SU-DHL-6 (cell line): ENCODE measurements at regions not wholly inside any gene's neighbourhood (a gene's known extent, or its start where the extent isn't known, plus 50 kb on each side); places are given as distances from the start of the nearest gene placed in this dataset.

Source experiments
- H2AFZ ChIP-seq: fragments of 200-600 bp; sonication (generic); 2 replicates; pipeline ENCODE4 v1.6.1; 2014; ENCODE audit warnings: low read depth, mild to moderate bottlenecking, moderate library complexity, mixed read lengths, antibody characterized with exemption, low read length; ENCODE audit not compliant: severe bottlenecking
- H3F3A ChIP-seq: fragments of 200-600 bp; shearing (Covaris generic); 2 replicates; pipeline ENCODE4 v1.6.0; 2016; ENCODE audit warnings: antibody characterized with exemption, mild to moderate bottlenecking; ENCODE audit not compliant: insufficient read depth
- H3K27ac ChIP-seq: fragments of 200-600 bp; sonication (generic); 2 replicates; pipeline ENCODE4 v1.5.1; 2016; ENCODE audit warnings: low read depth, mild to moderate bottlenecking, low read length, moderate library complexity, mixed read lengths
- H3K27me3 ChIP-seq: fragments of 200-600 bp; sonication (generic), shearing (Covaris generic); 2 replicates; pipeline ENCODE4 v1.6.0; 2014; ENCODE audit warnings: mild to moderate bottlenecking, low read length
- H3K36me3 ChIP-seq: fragments of 200-600 bp; sonication (generic); 2 replicates; pipeline ENCODE4 v1.6.1; 2014; ENCODE audit warnings: mild to moderate bottlenecking, low read length, mixed read lengths
- H3K4me2 ChIP-seq: fragments of 300-600, 200-600 bp; shearing (Covaris generic), sonication (generic); 2 replicates; pipeline ENCODE4 v1.6.0; 2014; ENCODE audit warnings: low read length, low read depth, mild to moderate bottlenecking; ENCODE audit not compliant: poor library complexity, severe bottlenecking
- H3K4me3 ChIP-seq: fragments of 200-600 bp; sonication (generic); 2 replicates; pipeline ENCODE4 v1.5.1; 2014; ENCODE audit warnings: antibody characterized with exemption, low read length, mild to moderate bottlenecking, mixed read lengths; ENCODE audit not compliant: insufficient read depth, poor library complexity, severe bottlenecking
- H3K79me2 ChIP-seq: fragments of 200-600 bp; sonication (generic); 2 replicates; pipeline ENCODE4 v1.6.1; 2014; ENCODE audit warnings: mild to moderate bottlenecking, low read length, moderate library complexity; ENCODE audit not compliant: insufficient read depth
- H3K9ac ChIP-seq: fragments of 200-600 bp; sonication (generic); 2 replicates; pipeline ENCODE4 v1.7.0; 2014; ENCODE audit warnings: mild to moderate bottlenecking, low read length
- H3K9me2 ChIP-seq: fragments of 200-600 bp; sonication (generic); replicated peaks from 2 replicates; pipeline ENCODE4 v1.6.1; 2014; ENCODE audit warnings: low read length; ENCODE audit not compliant: insufficient read depth
- H3K9me3 ChIP-seq: fragments of 200-600 bp; sonication (generic); 2 replicates; pipeline ENCODE4 v1.6.1; 2014; ENCODE audit warnings: low read length, mixed read lengths; ENCODE audit not compliant: insufficient read depth
- H4K20me1 ChIP-seq: fragments of 200-600 bp; sonication (generic); 2 replicates; pipeline ENCODE4 v1.6.1; 2014; ENCODE audit warnings: low read depth, mild to moderate bottlenecking, antibody characterized with exemption, low read length, moderate library complexity, mixed read lengths
- EZH2phosphoT487 ChIP-seq: fragments of 200-600 bp; sonication (generic), shearing (Covaris generic); conservative IDR thresholded peaks from 2 replicates; pipeline ENCODE4 v1.6.1; 2018; ENCODE audit warnings: mild to moderate bottlenecking, antibody characterized with exemption, low read length, moderate library complexity, mixed read lengths
- TF ChIP-seq, protein P1 (sequence below): fragments of 200-600 bp; sonication (generic); IDR thresholded peaks from one replicate; pipeline ENCODE4 v1.5.1; 2017; ENCODE audit warnings: antibody characterized with exemption, mild to moderate bottlenecking, low read length, moderate library complexity; ENCODE audit not compliant: insufficient read depth, poor library complexity, severe bottlenecking

DNA sequence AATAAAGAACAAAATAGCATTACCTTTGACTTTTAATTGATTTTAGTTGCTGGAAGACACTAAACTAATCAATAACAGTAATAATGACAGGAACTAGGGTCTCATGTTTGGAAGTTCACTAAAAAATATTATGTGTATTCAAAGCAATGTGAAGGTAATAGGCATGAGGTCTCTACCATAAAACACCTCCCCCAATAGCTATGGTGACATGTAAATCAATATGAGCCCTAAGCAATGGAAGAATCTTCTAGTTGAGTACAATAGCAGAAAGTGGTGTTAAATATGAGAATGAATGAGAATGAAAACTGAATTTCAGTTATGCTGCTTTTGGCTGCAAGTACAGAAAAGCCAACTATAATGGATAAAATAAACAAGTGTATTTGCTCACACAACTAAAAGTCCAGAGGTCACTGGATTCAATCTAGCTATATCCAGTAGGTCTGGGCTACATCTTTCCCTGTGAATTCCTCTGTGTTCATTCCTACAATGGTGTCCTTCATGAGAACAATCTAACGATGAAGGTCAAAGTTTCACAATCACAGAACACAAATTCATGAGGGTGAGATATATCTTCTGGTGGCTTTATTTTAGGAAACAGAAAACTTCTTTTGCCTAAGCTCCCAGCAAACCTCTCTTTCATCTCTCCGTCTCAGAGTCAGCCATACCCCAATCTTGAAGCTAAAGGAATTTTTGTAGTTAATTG is 728.0 kb downstream of the FSCB start:
- Histone ChIP-seq H3K27me3 (no peaks in the 10 kb centered on the region), H3K27ac (no peak overlapping the region), H3K79me2 (no peaks in the 10 kb centered on the region), H3K4me3 (no peak overlapping the region), H2AFZ (no peak overlapping the region), H4K20me1 (no peaks in the 10 kb centered on the region), H3K36me3 (no peaks in the 10 kb centered on the region), H3K9ac (no peak overlapping the region), H3F3A (no peaks in the 10 kb centered on the region), H3K4me2 (no peak overlapping the region), H3K9me3 (peaks cover 4% of the 10 kb centered on the region; the same call in 1 of the 2 replicates), H3K9me2 (no peaks in the 10 kb centered on the region)
- no peak for TF ChIP-seq EZH2phosphoT487
- TF ChIP-seq, protein P1, sequence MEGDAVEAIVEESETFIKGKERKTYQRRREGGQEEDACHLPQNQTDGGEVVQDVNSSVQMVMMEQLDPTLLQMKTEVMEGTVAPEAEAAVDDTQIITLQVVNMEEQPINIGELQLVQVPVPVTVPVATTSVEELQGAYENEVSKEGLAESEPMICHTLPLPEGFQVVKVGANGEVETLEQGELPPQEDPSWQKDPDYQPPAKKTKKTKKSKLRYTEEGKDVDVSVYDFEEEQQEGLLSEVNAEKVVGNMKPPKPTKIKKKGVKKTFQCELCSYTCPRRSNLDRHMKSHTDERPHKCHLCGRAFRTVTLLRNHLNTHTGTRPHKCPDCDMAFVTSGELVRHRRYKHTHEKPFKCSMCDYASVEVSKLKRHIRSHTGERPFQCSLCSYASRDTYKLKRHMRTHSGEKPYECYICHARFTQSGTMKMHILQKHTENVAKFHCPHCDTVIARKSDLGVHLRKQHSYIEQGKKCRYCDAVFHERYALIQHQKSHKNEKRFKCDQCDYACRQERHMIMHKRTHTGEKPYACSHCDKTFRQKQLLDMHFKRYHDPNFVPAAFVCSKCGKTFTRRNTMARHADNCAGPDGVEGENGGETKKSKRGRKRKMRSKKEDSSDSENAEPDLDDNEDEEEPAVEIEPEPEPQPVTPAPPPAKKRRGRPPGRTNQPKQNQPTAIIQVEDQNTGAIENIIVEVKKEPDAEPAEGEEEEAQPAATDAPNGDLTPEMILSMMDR = no peak

DNA sequence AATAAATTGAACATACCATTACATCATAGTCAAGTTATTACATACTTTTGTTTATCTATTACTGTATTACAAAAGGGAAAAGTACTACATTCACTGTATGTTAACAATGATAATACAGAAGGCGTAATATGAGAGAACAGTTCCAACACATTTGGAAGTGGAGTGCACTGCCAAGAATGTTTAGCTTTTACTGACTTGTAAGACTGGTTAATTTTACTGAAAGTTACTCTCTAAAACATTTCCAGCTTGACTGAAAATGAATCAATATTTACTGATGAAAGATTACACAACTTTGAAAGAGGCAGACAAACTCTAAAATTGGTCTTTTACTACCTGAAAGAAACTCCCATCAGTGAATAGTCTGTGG is 728.5 kb downstream of the FSCB start:
- H3K9me3 ChIP-seq = peaks cover 4% of the 10 kb centered on the region; the same call in 1 of the 2 replicates
- no peak for TF ChIP-seq EZH2phosphoT487
- TF ChIP-seq, protein P1 = no peak
- H3F3A ChIP-seq = no peaks in the 10 kb centered on the region
- no peak overlapping the region for H2AFZ ChIP-seq
- H3K79me2 ChIP-seq = no peaks in the 10 kb centered on the region
- H3K27me3 ChIP-seq = no peaks in the 10 kb centered on the region
- no peak overlapping the region for H3K4me2 ChIP-seq
- H4K20me1 ChIP-seq = no peaks in the 10 kb centered on the region
- no peaks in the 10 kb centered on the region for H3K36me3 ChIP-seq
- H3K9me2 ChIP-seq = no peaks in the 10 kb centered on the region
- H3K9ac ChIP-seq = no peak overlapping the region
- H3K27ac ChIP-seq = no peak overlapping the region
- no peak overlapping the region for H3K4me3 ChIP-seq

DNA sequence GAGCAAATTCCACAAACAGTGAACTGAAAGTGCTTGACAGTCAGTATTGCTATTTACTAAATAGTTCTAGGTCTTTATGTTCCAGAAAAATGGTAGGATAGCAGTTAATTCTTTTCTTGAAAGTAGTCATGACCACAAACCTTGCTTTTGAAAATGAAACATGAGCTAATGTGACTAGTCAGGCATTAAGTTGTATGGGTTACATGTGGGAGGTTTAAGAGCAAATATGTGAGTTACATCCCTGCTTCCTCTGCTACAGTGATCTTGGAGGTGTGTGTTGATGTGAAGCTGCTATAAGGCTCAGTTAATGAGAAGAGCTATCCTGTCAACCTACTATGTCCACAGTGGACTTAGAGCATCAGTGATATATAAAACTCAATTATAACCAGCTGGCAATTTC is 741.6 kb downstream of the FSCB start:
- Histone ChIP-seq H3K79me2 (no peaks in the 10 kb centered on the region), H3K4me2 (no peak overlapping the region), H4K20me1 (no peaks in the 10 kb centered on the region), H3K27me3 (no peaks in the 10 kb centered on the region), H3K9ac (no peak overlapping the region), H3F3A (no peaks in the 10 kb centered on the region), H3K9me2 (no peaks in the 10 kb centered on the region), H3K4me3 (no peak overlapping the region), H3K36me3 (peaks cover 3% of the 10 kb centered on the region; the same call in 1 of the 2 replicates), H2AFZ (no peak overlapping the region), H3K27ac (no peak overlapping the region), H3K9me3 (0 out of 2 replicates have a peak, but pooled peaks cover 7% of the 10 kb centered on the region)
- TF ChIP-seq, protein P1 = no peak
- TF ChIP-seq EZH2phosphoT487 = no peak
